ENCODE measurements at regions not wholly inside any gene's neighbourhood (a gene's known extent, or its start where the extent isn't known, plus 50 kb on each side); places are given as distances from the start of the nearest gene placed in this dataset.

- Histone ChIP-seq H3K27me3 (ENCODE audit: control insufficient read depth in 5 of 5, insufficient read depth in 4 of 5, low read length in 5 of 5) (peaks cover 0 to 4% (median 2%) of the 10 kb centered on the region in 5 donors), H3K27ac (ENCODE audit: low read depth, low read length) (no peak overlapping the region), H3K36me3 (ENCODE audit: control insufficient read depth in 5 of 5, insufficient read depth in 5 of 5, low read length in 5 of 5) (no peaks in the 10 kb centered on the region)
Observed at GRCh38 chr12:111010916-111011657, 90.7 kb upstream of the MYL2 start.

GRCh38 chr12:111010061-111010460 is 89.7 kb upstream of the MYL2 start:
- H3K27ac ChIP-seq (ENCODE audit: low read depth, low read length) = no peak overlapping the region
- H3K27me3 ChIP-seq (ENCODE audit: control insufficient read depth in 5 of 5, insufficient read depth in 4 of 5, low read length in 5 of 5) = peaks cover 2 to 13% (median 2%) of the 10 kb centered on the region in 5 donors
- no peak overlapping the region for H3K4me3 ChIP-seq (ENCODE audit: low read depth in 1 of 5, low read length in 5 of 5)
- no peaks in the 10 kb centered on the region for H3K36me3 ChIP-seq (ENCODE audit: control insufficient read depth in 5 of 5, insufficient read depth in 5 of 5, low read length in 5 of 5)
- H3K4me1 ChIP-seq (ENCODE audit: control insufficient read depth in 5 of 5, insufficient read depth in 5 of 5, low read length in 5 of 5) = no peaks in the 10 kb centered on the region
- no peak overlapping the region for H3K9ac ChIP-seq (ENCODE audit: low read length in 5 of 5)
- H3K9me3 ChIP-seq (ENCODE audit: control insufficient read depth in 5 of 5, low read length in 5 of 5) = peaks cover 0 to 9% (median 6%) of the 10 kb centered on the region in 5 donors

More at GRCh38 chr12:111010916-111011657, 90.7 kb upstream of the MYL2 start:
- no peak overlapping the region for H3K9ac ChIP-seq (ENCODE audit: low read length in 5 of 5)
- H3K4me3 ChIP-seq (ENCODE audit: low read depth in 1 of 5, low read length in 5 of 5) = no peak overlapping the region
- H3K9me3 ChIP-seq (ENCODE audit: control insufficient read depth in 5 of 5, low read length in 5 of 5) = peaks cover 0 to 6% (median 4%) of the 10 kb centered on the region in 5 donors
- no peaks in the 10 kb centered on the region for H3K4me1 ChIP-seq (ENCODE audit: control insufficient read depth in 5 of 5, insufficient read depth in 5 of 5, low read length in 5 of 5)

GRCh38 chr12:111006621-111007020 is 86.2 kb upstream of the MYL2 start:
- Histone ChIP-seq H3K9ac (ENCODE audit: low read length in 5 of 5) (no peak overlapping the region), H3K27ac (ENCODE audit: low read depth, low read length) (no peak overlapping the region), H3K27me3 (ENCODE audit: control insufficient read depth in 5 of 5, insufficient read depth in 4 of 5, low read length in 5 of 5) (peaks cover 2 to 14% (median 4%) of the 10 kb centered on the region in 5 donors), H3K4me1 (ENCODE audit: control insufficient read depth in 5 of 5, insufficient read depth in 5 of 5, low read length in 5 of 5) (no peaks in the 10 kb centered on the region), H3K4me3 (ENCODE audit: low read depth in 1 of 5, low read length in 5 of 5) (no peak overlapping the region), H3K36me3 (ENCODE audit: control insufficient read depth in 5 of 5, insufficient read depth in 5 of 5, low read length in 5 of 5) (no peaks in the 10 kb centered on the region), H3K9me3 (ENCODE audit: control insufficient read depth in 5 of 5, low read length in 5 of 5) (peaks cover 0 to 10% (median 5%) of the 10 kb centered on the region in 5 donors)

- no peaks in the 10 kb centered on the region for H3K36me3 ChIP-seq (ENCODE audit: control insufficient read depth in 5 of 5, insufficient read depth in 5 of 5, low read length in 5 of 5)
- H3K4me3 ChIP-seq (ENCODE audit: low read depth in 1 of 5, low read length in 5 of 5) = peak overlapping the region in 3 of 5 donors; percentile 0 to 36 (median 15)
- no peaks in the 10 kb centered on the region for H3K27me3 ChIP-seq (ENCODE audit: control insufficient read depth in 5 of 5, insufficient read depth in 4 of 5, low read length in 5 of 5)
- no peak overlapping the region for H3K27ac ChIP-seq (ENCODE audit: low read depth, low read length)
- no peaks in the 10 kb centered on the region for H3K4me1 ChIP-seq (ENCODE audit: control insufficient read depth in 5 of 5, insufficient read depth in 5 of 5, low read length in 5 of 5)
- peaks cover 14 to 35% (median 33%) of the 10 kb centered on the region in 5 donors for H3K9me3 ChIP-seq (ENCODE audit: control insufficient read depth in 5 of 5, low read length in 5 of 5)
- no peak overlapping the region for H3K9ac ChIP-seq (ENCODE audit: low read length in 5 of 5)
Observed at GRCh38 chr12:110998971-110999370, 78.6 kb upstream of the MYL2 start.

GRCh38 chr12:110998165-110998564 is 77.8 kb upstream of the MYL2 start:
- no peaks in the 10 kb centered on the region for H3K4me1 ChIP-seq (ENCODE audit: control insufficient read depth in 5 of 5, insufficient read depth in 5 of 5, low read length in 5 of 5)
- no peak overlapping the region for H3K9ac ChIP-seq (ENCODE audit: low read length in 5 of 5)
- peaks cover 0 to 8% (median 3%) of the 10 kb centered on the region in 5 donors for H3K27me3 ChIP-seq (ENCODE audit: control insufficient read depth in 5 of 5, insufficient read depth in 4 of 5, low read length in 5 of 5)
- no peaks in the 10 kb centered on the region for H3K36me3 ChIP-seq (ENCODE audit: control insufficient read depth in 5 of 5, insufficient read depth in 5 of 5, low read length in 5 of 5)
- no peak overlapping the region for H3K27ac ChIP-seq (ENCODE audit: low read depth, low read length)
- H3K4me3 ChIP-seq (ENCODE audit: low read depth in 1 of 5, low read length in 5 of 5) = peak overlapping the region in 1 of 5 donors; percentile 36
- H3K9me3 ChIP-seq (ENCODE audit: control insufficient read depth in 5 of 5, low read length in 5 of 5) = peaks cover 14 to 35% (median 33%) of the 10 kb centered on the region in 5 donors

- Histone ChIP-seq H3K9me3 (ENCODE audit: control insufficient read depth in 5 of 5, low read length in 5 of 5) (peaks cover 14 to 35% (median 33%) of the 10 kb centered on the region in 5 donors), H3K27me3 (ENCODE audit: control insufficient read depth in 5 of 5, insufficient read depth in 4 of 5, low read length in 5 of 5) (peaks cover 4 to 11% (median 9%) of the 10 kb centered on the region in 5 donors), H3K4me3 (ENCODE audit: low read depth in 1 of 5, low read length in 5 of 5) (no peak overlapping the region), H3K36me3 (ENCODE audit: control insufficient read depth in 5 of 5, insufficient read depth in 5 of 5, low read length in 5 of 5) (no peaks in the 10 kb centered on the region), H3K27ac (ENCODE audit: low read depth, low read length) (no peak overlapping the region), H3K9ac (ENCODE audit: low read length in 5 of 5) (no peak overlapping the region), H3K4me1 (ENCODE audit: control insufficient read depth in 5 of 5, insufficient read depth in 5 of 5, low read length in 5 of 5) (no peaks in the 10 kb centered on the region)
Observed at GRCh38 chr12:110996415-110996814, 76.0 kb upstream of the MYL2 start.

GRCh38 chr12:110995615-110996014 is 75.2 kb upstream of the MYL2 start:
- Histone ChIP-seq H3K36me3 (ENCODE audit: control insufficient read depth in 5 of 5, insufficient read depth in 5 of 5, low read length in 5 of 5) (no peaks in the 10 kb centered on the region), H3K9me3 (ENCODE audit: control insufficient read depth in 5 of 5, low read length in 5 of 5) (peaks cover 14 to 32% (median 29%) of the 10 kb centered on the region in 5 donors), H3K4me1 (ENCODE audit: control insufficient read depth in 5 of 5, insufficient read depth in 5 of 5, low read length in 5 of 5) (no peaks in the 10 kb centered on the region), H3K9ac (ENCODE audit: low read length in 5 of 5) (no peak overlapping the region), H3K27ac (ENCODE audit: low read depth, low read length) (no peak overlapping the region), H3K4me3 (ENCODE audit: low read depth in 1 of 5, low read length in 5 of 5) (no peak overlapping the region), H3K27me3 (ENCODE audit: control insufficient read depth in 5 of 5, insufficient read depth in 4 of 5, low read length in 5 of 5) (peaks cover 4 to 11% (median 9%) of the 10 kb centered on the region in 5 donors)

GRCh38 chr12:110995016-110995415 is 74.6 kb upstream of the MYL2 start:
- H3K27me3 ChIP-seq (ENCODE audit: control insufficient read depth in 5 of 5, insufficient read depth in 4 of 5, low read length in 5 of 5) = peaks cover 4 to 11% (median 9%) of the 10 kb centered on the region in 5 donors
- H3K9me3 ChIP-seq (ENCODE audit: control insufficient read depth in 5 of 5, low read length in 5 of 5) = peaks cover 14 to 30% (median 28%) of the 10 kb centered on the region in 5 donors
- H3K9ac ChIP-seq (ENCODE audit: low read length in 5 of 5) = no peak overlapping the region
- H3K36me3 ChIP-seq (ENCODE audit: control insufficient read depth in 5 of 5, insufficient read depth in 5 of 5, low read length in 5 of 5) = no peaks in the 10 kb centered on the region
- no peaks in the 10 kb centered on the region for H3K4me1 ChIP-seq (ENCODE audit: control insufficient read depth in 5 of 5, insufficient read depth in 5 of 5, low read length in 5 of 5)
- H3K27ac ChIP-seq (ENCODE audit: low read depth, low read length) = no peak overlapping the region
- H3K4me3 ChIP-seq (ENCODE audit: low read depth in 1 of 5, low read length in 5 of 5) = no peak overlapping the region

- Histone ChIP-seq H3K27ac (ENCODE audit: low read depth, low read length) (no peak overlapping the region), H3K9me3 (ENCODE audit: control insufficient read depth in 5 of 5, low read length in 5 of 5) (peaks cover 6 to 18% (median 15%) of the 10 kb centered on the region in 5 donors), H3K4me1 (ENCODE audit: control insufficient read depth in 5 of 5, insufficient read depth in 5 of 5, low read length in 5 of 5) (no peaks in the 10 kb centered on the region), H3K27me3 (ENCODE audit: control insufficient read depth in 5 of 5, insufficient read depth in 4 of 5, low read length in 5 of 5) (peaks cover 4 to 11% (median 9%) of the 10 kb centered on the region in 5 donors), H3K4me3 (ENCODE audit: low read depth in 1 of 5, low read length in 5 of 5) (no peak overlapping the region), H3K36me3 (ENCODE audit: control insufficient read depth in 5 of 5, insufficient read depth in 5 of 5, low read length in 5 of 5) (no peaks in the 10 kb centered on the region), H3K9ac (ENCODE audit: low read length in 5 of 5) (no peak overlapping the region)
Observed at GRCh38 chr12:110993434-110993833, 73.1 kb upstream of the MYL2 start.

- Histone ChIP-seq H3K27ac (ENCODE audit: low read depth, low read length) (no peak overlapping the region), H3K36me3 (ENCODE audit: control insufficient read depth in 5 of 5, insufficient read depth in 5 of 5, low read length in 5 of 5) (no peaks in the 10 kb centered on the region), H3K4me1 (ENCODE audit: control insufficient read depth in 5 of 5, insufficient read depth in 5 of 5, low read length in 5 of 5) (no peaks in the 10 kb centered on the region), H3K27me3 (ENCODE audit: control insufficient read depth in 5 of 5, insufficient read depth in 4 of 5, low read length in 5 of 5) (peaks cover 4 to 11% (median 9%) of the 10 kb centered on the region in 5 donors), H3K9ac (ENCODE audit: low read length in 5 of 5) (no peak overlapping the region), H3K4me3 (ENCODE audit: low read depth in 1 of 5, low read length in 5 of 5) (no peak overlapping the region), H3K9me3 (ENCODE audit: control insufficient read depth in 5 of 5, low read length in 5 of 5) (peaks cover 3 to 13% (median 10%) of the 10 kb centered on the region in 5 donors)
Observed at GRCh38 chr12:110992909-110993308, 72.5 kb upstream of the MYL2 start.

Measured in subcutaneous abdominal adipose tissue (tissue), 5 donors.